GM08714 (cell line): ENCODE measurements at regions not wholly inside any gene's neighbourhood (a gene's known extent, or its start where the extent isn't known, plus 50 kb on each side); places are given as distances from the start of the nearest gene placed in this dataset.

Experiments
- H3K4me3 ChIP-seq: fragments of 200-500 bp; sonication (Bioruptor generic); 2 replicates; pipeline ENCODE4 v1.5.1; 2014; ENCODE audit warnings: mild to moderate bottlenecking, low read length, inconsistent platforms
- ZNF274 ChIP-seq: IDR thresholded peaks from 2 replicates; pipeline ENCODE4 v1.6.1; 2012; ENCODE audit warnings: mild to moderate bottlenecking, low read depth, low read length

GRCh38 chr2:164242409-164242808 is 378.9 kb downstream of the GRB14 start:
- TF ChIP-seq ZNF274: no peak
- no peak overlapping the region for H3K4me3 ChIP-seq

GRCh38 chr2:164234074-164234473 is 387.2 kb downstream of the GRB14 start:
- no peak for TF ChIP-seq ZNF274
- H3K4me3 ChIP-seq: no peak overlapping the region

- no peak overlapping the region for H3K4me3 ChIP-seq
- TF ChIP-seq ZNF274: no peak
Observed at GRCh38 chr2:164224007-164224406, 397.3 kb downstream of the GRB14 start.

- no peak for TF ChIP-seq ZNF274
- H3K4me3 ChIP-seq: no peak overlapping the region
Observed at GRCh38 chr2:164221473-164221872, 399.8 kb downstream of the GRB14 start.

GRCh38 chr2:164220265-164220664 is 401.0 kb downstream of the GRB14 start:
- TF ChIP-seq ZNF274: no peak

GRCh38 chr2:164213916-164214315 is 407.4 kb downstream of the GRB14 start:
- no peak for TF ChIP-seq ZNF274
- H3K4me3 ChIP-seq: no peak overlapping the region

More at GRCh38 chr2:164220265-164220664, 401.0 kb downstream of the GRB14 start:
- no peak overlapping the region for H3K4me3 ChIP-seq

GRCh38 chr2:164205347-164205746 is 415.9 kb downstream of the GRB14 start:
- H3K4me3 ChIP-seq: no peak overlapping the region
- TF ChIP-seq ZNF274: no peak

GRCh38 chr2:164203131-164203530 is 418.2 kb downstream of the GRB14 start:
- H3K4me3 ChIP-seq: no peak overlapping the region
- TF ChIP-seq ZNF274: no peak

GRCh38 chr2:164198256-164198655 is 423.0 kb downstream of the GRB14 start:
- no peak for TF ChIP-seq ZNF274
- no peak overlapping the region for H3K4me3 ChIP-seq

- no peak overlapping the region for H3K4me3 ChIP-seq
- no peak for TF ChIP-seq ZNF274
Observed at GRCh38 chr2:164190700-164191099, 430.6 kb downstream of the GRB14 start.

- TF ChIP-seq ZNF274: no peak
- H3K4me3 ChIP-seq: no peak overlapping the region
Observed at GRCh38 chr2:164189851-164190250, 431.4 kb downstream of the GRB14 start.

- no peak for TF ChIP-seq ZNF274
- no peak overlapping the region for H3K4me3 ChIP-seq
Observed at GRCh38 chr2:164187121-164187520, 434.2 kb downstream of the GRB14 start.

- no peak for TF ChIP-seq ZNF274
- no peak overlapping the region for H3K4me3 ChIP-seq
Observed at GRCh38 chr2:164186591-164186990, 434.7 kb downstream of the GRB14 start.

- H3K4me3 ChIP-seq: no peak overlapping the region
- no peak for TF ChIP-seq ZNF274
Observed at GRCh38 chr2:164182116-164182627, 439.1 kb downstream of the GRB14 start.

GRCh38 chr2:164178835-164179465 is 442.3 kb downstream of the GRB14 start:
- H3K4me3 ChIP-seq: no peak overlapping the region
- TF ChIP-seq ZNF274: no peak

GRCh38 chr2:164164602-164165001 is 428.8 kb upstream of the FIGN start:
- H3K4me3 ChIP-seq: no peak overlapping the region
- no peak for TF ChIP-seq ZNF274
